ENCODE measurements at regions not wholly inside any gene's neighbourhood (a gene's known extent, or its start where the extent isn't known, plus 50 kb on each side); places are given as distances from the start of the nearest gene placed in this dataset.

- Mint-ChIP-seq H3K4me3 (no peak overlapping the region), H3K9me3 (no peaks in the 10 kb centered on the region), H3K27ac (no peak overlapping the region), H3K4me1 (ENCODE audit: unreplicated experiment) (peaks cover 3% of the 10 kb centered on the region), H3K27me3 (no peaks in the 10 kb centered on the region), H3K36me3 (no peaks in the 10 kb centered on the region)
- no peak for DNase-seq (ENCODE audit: extremely low spot score, unreplicated experiment)
- TF ChIP-seq CTCF (conservative IDR thresholded peaks at IDR 0.05), result no peak
Observed at GRCh38 chr6:113450061-113450465, 407.1 kb upstream of the MARCKS start.

GRCh38 chr6:113451049-113451448 is 406.1 kb upstream of the MARCKS start:
- Mint-ChIP-seq H3K27me3 (peaks cover 3% of the 10 kb centered on the region), H3K4me1 (ENCODE audit: unreplicated experiment) (peaks cover 3% of the 10 kb centered on the region), H3K4me3 (no peak overlapping the region), H3K27ac (no peak overlapping the region), H3K9me3 (peaks cover 8% of the 10 kb centered on the region), H3K36me3 (no peaks in the 10 kb centered on the region)
- DNase-seq (ENCODE audit: extremely low spot score, unreplicated experiment), result no peak
- TF ChIP-seq CTCF (conservative IDR thresholded peaks at IDR 0.05), result no peak

GRCh38 chr6:113457198-113457597 is 399.9 kb upstream of the MARCKS start:
- no peaks in the 10 kb centered on the region for H3K36me3 Mint-ChIP-seq
- peaks cover 8% of the 10 kb centered on the region for H3K9me3 Mint-ChIP-seq
- peaks cover 3% of the 10 kb centered on the region for H3K27me3 Mint-ChIP-seq
- peak overlapping the region; percentile 14 for H3K4me3 Mint-ChIP-seq
- TF ChIP-seq CTCF (conservative IDR thresholded peaks at IDR 0.05), result no peak
- peaks cover 21% of the 10 kb centered on the region for H3K4me1 Mint-ChIP-seq (ENCODE audit: unreplicated experiment)
- DNase-seq (ENCODE audit: extremely low spot score, unreplicated experiment), result no peak
- no peak overlapping the region for H3K27ac Mint-ChIP-seq

GRCh38 chr6:113457751-113458150 is 399.4 kb upstream of the MARCKS start:
- Mint-ChIP-seq H3K27ac (no peak overlapping the region), H3K4me3 (peak overlapping the region; percentile 36), H3K27me3 (peaks cover 3% of the 10 kb centered on the region), H3K4me1 (ENCODE audit: unreplicated experiment) (peaks cover 21% of the 10 kb centered on the region), H3K9me3 (peaks cover 8% of the 10 kb centered on the region), H3K36me3 (no peaks in the 10 kb centered on the region)
- no peak for DNase-seq (ENCODE audit: extremely low spot score, unreplicated experiment)
- no peak for TF ChIP-seq CTCF (conservative IDR thresholded peaks at IDR 0.05)

GRCh38 chr6:113458368-113459010 is 398.7 kb upstream of the MARCKS start:
- Mint-ChIP-seq H3K27ac (no peak overlapping the region), H3K4me3 (no peak overlapping the region)

More at GRCh38 chr6:113458368-113459010, 398.7 kb upstream of the MARCKS start:
- H3K27me3 Mint-ChIP-seq, result peaks cover 3% of the 10 kb centered on the region
- peaks cover 8% of the 10 kb centered on the region for H3K9me3 Mint-ChIP-seq
- H3K4me1 Mint-ChIP-seq (ENCODE audit: unreplicated experiment), result peaks cover 21% of the 10 kb centered on the region
- TF ChIP-seq CTCF (conservative IDR thresholded peaks at IDR 0.05), result no peak
- H3K36me3 Mint-ChIP-seq, result no peaks in the 10 kb centered on the region
- no peak for DNase-seq (ENCODE audit: extremely low spot score, unreplicated experiment)
